ENCODE measurements at regions not wholly inside any gene's neighbourhood (a gene's known extent, or its start where the extent isn't known, plus 50 kb on each side); places are given as distances from the start of the nearest gene placed in this dataset.

GRCh38 chr12:34275129-34275528 is 252.8 kb downstream of the ALG10 start:
- no peak for TF ChIP-seq CTCF (conservative IDR thresholded peaks at IDR 0.05; ENCODE audit: control insufficient read depth, insufficient read depth, low read depth, low read length)
- no peak for DNase-seq (ENCODE audit: low read depth)
- H3K4me3 ChIP-seq (ENCODE audit: control insufficient read depth, low read depth, low read length) = no peak overlapping the region

- DNase-seq (ENCODE audit: low read depth) = no peak
- TF ChIP-seq CTCF (conservative IDR thresholded peaks at IDR 0.05; ENCODE audit: control insufficient read depth, insufficient read depth, low read depth, low read length) = no peak
- no peak overlapping the region for H3K4me3 ChIP-seq (ENCODE audit: control insufficient read depth, low read depth, low read length)
Observed at GRCh38 chr12:34286483-34286882, 264.2 kb downstream of the ALG10 start.

- no peak overlapping the region for H3K4me3 ChIP-seq (ENCODE audit: control insufficient read depth, low read depth, low read length)
- no peak for TF ChIP-seq CTCF (conservative IDR thresholded peaks at IDR 0.05; ENCODE audit: control insufficient read depth, insufficient read depth, low read depth, low read length)
- no peak for DNase-seq (ENCODE audit: low read depth)
Observed at GRCh38 chr12:34286934-34287333, 264.6 kb downstream of the ALG10 start.

- DNase-seq (ENCODE audit: low read depth) = no peak
- no peak for TF ChIP-seq CTCF (conservative IDR thresholded peaks at IDR 0.05; ENCODE audit: control insufficient read depth, insufficient read depth, low read depth, low read length)
- H3K4me3 ChIP-seq (ENCODE audit: control insufficient read depth, low read depth, low read length) = no peak overlapping the region
Observed at GRCh38 chr12:34287437-34287836, 265.1 kb downstream of the ALG10 start.

- DNase-seq (ENCODE audit: low read depth) = no peak
- no peak overlapping the region for H3K4me3 ChIP-seq (ENCODE audit: control insufficient read depth, low read depth, low read length)
Observed at GRCh38 chr12:34287986-34288962, 266.0 kb downstream of the ALG10 start.

GRCh38 chr12:34288963-34289345 is 266.7 kb downstream of the ALG10 start:
- DNase-seq (ENCODE audit: low read depth) = no peak
- no peak overlapping the region for H3K4me3 ChIP-seq (ENCODE audit: control insufficient read depth, low read depth, low read length)
- TF ChIP-seq CTCF (conservative IDR thresholded peaks at IDR 0.05; ENCODE audit: control insufficient read depth, insufficient read depth, low read depth, low read length) = no peak

More at GRCh38 chr12:34287986-34288962, 266.0 kb downstream of the ALG10 start:
- TF ChIP-seq CTCF (conservative IDR thresholded peaks at IDR 0.05; ENCODE audit: control insufficient read depth, insufficient read depth, low read depth, low read length) = no peak

Measured in fibroblast of mammary gland (primary cell).